GM18873 (cell line): ENCODE measurements at regions not wholly inside any gene's neighbourhood (a gene's known extent, or its start where the extent isn't known, plus 50 kb on each side); places are given as distances from the start of the nearest gene placed in this dataset.

Experiments
- ATAC-seq: cut with Tn5 transposase; IDR thresholded peaks from one replicate; pipeline ENCODE4 v1.9.1; 2021; ENCODE audit warnings: mild to moderate bottlenecking, moderate library complexity, moderate number of reproducible peaks; ENCODE audit not compliant: unreplicated experiment, low FRiP score

- no peak for ATAC-seq
These were observed 175.7 kb upstream of the INHBA start for GRCh38 chr7:41878309-41879295.

- ATAC-seq: no peak
These were observed 174.2 kb upstream of the INHBA start for GRCh38 chr7:41877118-41877517.

- no peak for ATAC-seq
These were observed 172.6 kb upstream of the INHBA start for GRCh38 chr7:41875513-41875912.

- no peak for ATAC-seq
These were observed 171.4 kb upstream of the INHBA start for GRCh38 chr7:41874201-41874785.

- no peak for ATAC-seq
These were observed 170.9 kb upstream of the INHBA start for GRCh38 chr7:41873741-41874140.

- ATAC-seq: no peak
These were observed 170.1 kb upstream of the INHBA start for GRCh38 chr7:41872966-41873365.

GRCh38 chr7:41870461-41871138 is 167.7 kb upstream of the INHBA start:
- no peak for ATAC-seq

GRCh38 chr7:41869997-41870396 is 167.1 kb upstream of the INHBA start:
- no peak for ATAC-seq

- ATAC-seq: no peak
These were observed 166.7 kb upstream of the INHBA start for GRCh38 chr7:41869596-41869995.

- ATAC-seq: no peak
These were observed 166.2 kb upstream of the INHBA start for GRCh38 chr7:41869091-41869490.

- no peak for ATAC-seq
These were observed 164.9 kb upstream of the INHBA start for GRCh38 chr7:41867639-41868280.

- no peak for ATAC-seq
These were observed 159.4 kb upstream of the INHBA start for GRCh38 chr7:41862261-41862660.

GRCh38 chr7:41861642-41862041 is 158.8 kb upstream of the INHBA start:
- no peak for ATAC-seq

GRCh38 chr7:41858201-41858600 is 155.3 kb upstream of the INHBA start:
- ATAC-seq: no peak

- no peak for ATAC-seq
These were observed 152.9 kb upstream of the INHBA start for GRCh38 chr7:41855798-41856197.

GRCh38 chr7:41847606-41848005 is 144.7 kb upstream of the INHBA start:
- no peak for ATAC-seq

GRCh38 chr7:41847151-41847550 is 144.3 kb upstream of the INHBA start:
- no peak for ATAC-seq

GRCh38 chr7:41842956-41843355 is 140.1 kb upstream of the INHBA start:
- ATAC-seq: no peak

GRCh38 chr7:41837916-41838315 is 135.0 kb upstream of the INHBA start:
- no peak for ATAC-seq

GRCh38 chr7:41835976-41836530 is 133.2 kb upstream of the INHBA start:
- ATAC-seq: no peak
